ENCODE measurements at regions not wholly inside any gene's neighbourhood (a gene's known extent, or its start where the extent isn't known, plus 50 kb on each side); places are given as distances from the start of the nearest gene placed in this dataset.

GRCh38 chr6:105714846-105715245 is 312.0 kb upstream of the PREP start:
- H3K4me3 ChIP-seq (replicated peaks; ENCODE audit: low read depth, low read length): no peak overlapping the region
- DNase-seq (ENCODE audit: low read depth): no peak
- TF ChIP-seq CTCF (IDR thresholded peaks at IDR 0.05; ENCODE audit: low read length, missing control alignments): no peak

- DNase-seq (ENCODE audit: low read depth): no peak
- no peak for TF ChIP-seq CTCF (IDR thresholded peaks at IDR 0.05; ENCODE audit: low read length, missing control alignments)
- H3K4me3 ChIP-seq (replicated peaks; ENCODE audit: low read depth, low read length): no peak overlapping the region
These were observed 310.7 kb upstream of the PREP start for GRCh38 chr6:105713474-105714118.

GRCh38 chr6:105711216-105711615 is 308.3 kb upstream of the PREP start:
- TF ChIP-seq CTCF (IDR thresholded peaks at IDR 0.05; ENCODE audit: low read length, missing control alignments): no peak
- no peak for DNase-seq (ENCODE audit: low read depth)
- H3K4me3 ChIP-seq (replicated peaks; ENCODE audit: low read depth, low read length): no peak overlapping the region

GRCh38 chr6:105705608-105706007 is 302.7 kb upstream of the PREP start:
- TF ChIP-seq CTCF (IDR thresholded peaks at IDR 0.05; ENCODE audit: low read length, missing control alignments): no peak
- no peak overlapping the region for H3K4me3 ChIP-seq (replicated peaks; ENCODE audit: low read depth, low read length)
- no peak for DNase-seq (ENCODE audit: low read depth)

GRCh38 chr6:105695461-105695860 is 292.6 kb upstream of the PREP start:
- H3K4me3 ChIP-seq (replicated peaks; ENCODE audit: low read depth, low read length): no peak overlapping the region
- no peak for DNase-seq (ENCODE audit: low read depth)
- TF ChIP-seq CTCF (IDR thresholded peaks at IDR 0.05; ENCODE audit: low read length, missing control alignments): no peak

- no peak for DNase-seq (ENCODE audit: low read depth)
- no peak for TF ChIP-seq CTCF (IDR thresholded peaks at IDR 0.05; ENCODE audit: low read length, missing control alignments)
- no peak overlapping the region for H3K4me3 ChIP-seq (replicated peaks; ENCODE audit: low read depth, low read length)
These were observed 289.8 kb upstream of the PREP start for GRCh38 chr6:105692613-105693215.

GRCh38 chr6:105691971-105692370 is 289.1 kb upstream of the PREP start:
- no peak overlapping the region for H3K4me3 ChIP-seq (replicated peaks; ENCODE audit: low read depth, low read length)
- no peak for TF ChIP-seq CTCF (IDR thresholded peaks at IDR 0.05; ENCODE audit: low read length, missing control alignments)
- DNase-seq (ENCODE audit: low read depth): no peak

Measured in fibroblast of pulmonary artery (primary cell).